T-helper 2 cell treated with Interferon-gamma antibody and Interleukin-4, amounts not matched to agents 100 ng/mL and 5 ng/mL, for 36 hours (primary cell): ENCODE measurements at regions not wholly inside any gene's neighbourhood (a gene's known extent, or its start where the extent isn't known, plus 50 kb on each side); places are given as distances from the start of the nearest gene placed in this dataset.
"Not testable (repeated sequence)": the region's sequence is repeated elsewhere in the genome, so short reads cannot be mapped to it uniquely, and the experiment has no call there.

ENCODE experiments used
- intact Hi-C: fragments of 100-400 bp; cut with micrococcal nuclease; formaldehyde crosslinking; loops from one replicate; pipeline ENCODE4 v1.15.1; 2023

GRCh38 chr15:46917721-46918252 lies 799.5 kb upstream of the SEMA6D start:
- intact Hi-C loops = no loop called here

DNA sequence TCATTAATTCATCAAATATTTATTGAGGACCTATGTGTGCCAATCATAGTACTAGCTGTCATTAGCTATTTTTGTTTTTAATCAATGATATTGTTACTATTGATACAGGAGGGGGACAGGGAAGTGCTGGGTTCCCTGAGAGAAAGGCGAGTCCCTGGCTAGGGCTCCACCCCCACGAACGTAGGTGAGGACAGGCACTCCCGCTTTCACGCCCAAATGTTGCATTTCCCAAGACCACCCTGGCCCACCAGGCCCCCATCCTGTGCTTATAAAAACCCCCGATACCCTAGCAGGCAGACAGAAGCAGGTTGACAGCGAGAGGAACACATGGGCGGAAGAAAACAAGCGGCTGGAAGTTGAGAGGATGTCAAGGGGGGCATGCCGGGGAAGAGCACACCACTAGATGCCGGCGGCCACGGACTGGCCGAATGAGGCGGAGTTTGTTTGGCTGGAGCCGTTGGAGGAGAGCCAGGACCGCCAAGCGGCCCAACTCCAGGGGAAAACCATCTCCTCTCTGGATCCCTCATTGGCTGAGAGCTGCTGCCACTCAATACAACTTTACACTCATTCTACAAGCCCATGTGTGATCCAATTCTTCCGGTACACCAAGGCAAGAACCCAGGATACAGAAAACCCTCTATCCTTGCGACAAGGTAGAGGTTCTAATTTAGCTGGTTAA lies 798.7 kb upstream of the SEMA6D start:
- intact Hi-C loops = no loop called here

GRCh38 chr15:46921891-46922290 lies 795.4 kb upstream of the SEMA6D start:
- intact Hi-C loops = no loop called here

DNA sequence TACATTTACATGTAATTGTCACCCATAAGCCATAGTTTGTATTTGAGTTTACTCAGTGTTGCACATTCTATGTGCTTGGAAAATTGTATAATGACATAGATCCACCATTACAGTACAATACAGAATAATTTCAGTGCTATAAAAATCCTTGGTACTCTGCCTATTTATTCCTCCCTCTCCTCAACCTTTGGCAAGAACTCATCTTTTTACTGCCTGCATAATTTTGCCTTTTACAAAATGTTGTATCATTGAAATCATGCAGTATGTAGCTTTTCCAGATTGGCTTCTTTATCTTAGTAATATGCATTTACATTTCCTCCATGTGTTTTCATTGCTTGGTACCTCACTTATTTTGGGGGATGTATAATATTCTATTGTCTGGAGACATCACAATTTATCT lies 786.9 kb upstream of the SEMA6D start:
- intact Hi-C loops = no loop called here

GRCh38 chr15:46933332-46933731 lies 784.0 kb upstream of the SEMA6D start:
- intact Hi-C loops = no loop called here

GRCh38 chr15:46934851-46935250 lies 782.5 kb upstream of the SEMA6D start:
- intact Hi-C loops = no loop called here

GRCh38 chr15:46938169-46938568 lies 779.1 kb upstream of the SEMA6D start:
- intact Hi-C loops = no loop called here

DNA sequence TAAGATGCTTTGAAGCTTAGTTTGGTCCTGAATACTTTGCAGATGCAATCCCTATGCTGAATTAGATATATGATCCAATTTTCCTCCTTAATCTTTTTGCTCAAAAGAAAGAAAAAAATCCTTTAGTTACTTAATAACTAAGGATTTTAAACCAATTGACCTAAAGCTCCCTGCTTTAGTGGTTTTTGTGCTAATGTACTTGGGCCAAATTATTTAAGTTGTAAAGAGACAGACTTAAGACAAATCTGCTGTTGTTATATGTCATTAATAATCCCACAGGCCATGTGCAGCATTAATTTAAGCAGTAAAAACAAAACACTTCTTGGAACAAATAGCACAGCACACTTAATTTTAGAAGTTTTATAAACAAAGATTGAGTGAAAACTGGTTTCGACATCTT lies 776.1 kb upstream of the SEMA6D start:
- intact Hi-C loops = no loop called here

- intact Hi-C loops = no loop called here
Measured at GRCh38 chr15:46946953-46947352, 770.4 kb upstream of the SEMA6D start.

- intact Hi-C loops = no loop called here
Measured at GRCh38 chr15:46955576-46955975, 761.7 kb upstream of the SEMA6D start.

GRCh38 chr15:46956456-46956855 lies 760.8 kb upstream of the SEMA6D start:
- intact Hi-C loops = no loop called here

GRCh38 chr15:46956881-46957280 lies 760.4 kb upstream of the SEMA6D start:
- intact Hi-C loops = no loop called here

GRCh38 chr15:46960581-46960980 lies 756.7 kb upstream of the SEMA6D start:
- intact Hi-C loops = no loop called here

DNA sequence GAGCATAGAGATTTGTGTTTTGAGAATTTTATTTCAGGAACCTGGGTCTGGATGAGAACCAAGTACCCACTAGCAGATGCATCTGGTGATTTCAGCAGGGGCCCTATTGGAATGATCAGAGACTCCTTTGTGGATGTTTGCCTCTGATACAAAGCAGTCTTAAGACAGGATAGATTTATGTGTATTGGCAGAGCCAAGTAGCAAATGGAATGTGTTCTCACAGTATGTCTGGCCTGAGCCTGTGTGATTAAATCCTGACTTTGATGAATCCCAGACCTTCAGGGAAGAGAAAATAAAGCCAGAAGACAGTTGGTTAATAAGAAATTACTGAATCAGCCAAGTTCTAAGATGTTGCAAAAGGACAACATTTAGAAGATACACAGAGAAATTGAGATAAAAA lies 755.5 kb upstream of the SEMA6D start:
- intact Hi-C loops = no loop called here

DNA sequence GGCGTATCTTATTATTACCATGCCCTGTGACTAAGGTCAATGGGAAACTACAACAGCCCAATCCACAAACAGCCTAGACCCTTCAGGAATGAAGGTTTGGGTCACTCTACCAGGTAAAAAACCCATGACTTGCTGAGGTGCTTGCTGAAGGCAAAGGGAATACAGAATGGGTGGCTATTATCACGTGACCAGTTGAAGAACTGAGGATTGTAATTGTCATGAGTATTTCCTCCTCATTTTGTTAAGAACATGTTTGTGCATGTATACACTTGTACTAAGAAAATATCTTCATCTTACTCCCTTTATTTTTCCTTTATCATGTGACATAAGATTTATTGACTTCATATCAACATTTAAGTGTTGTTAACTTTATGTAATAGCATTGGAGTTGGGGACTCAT lies 729.2 kb upstream of the SEMA6D start:
- intact Hi-C loops = not testable (repeated sequence)

DNA sequence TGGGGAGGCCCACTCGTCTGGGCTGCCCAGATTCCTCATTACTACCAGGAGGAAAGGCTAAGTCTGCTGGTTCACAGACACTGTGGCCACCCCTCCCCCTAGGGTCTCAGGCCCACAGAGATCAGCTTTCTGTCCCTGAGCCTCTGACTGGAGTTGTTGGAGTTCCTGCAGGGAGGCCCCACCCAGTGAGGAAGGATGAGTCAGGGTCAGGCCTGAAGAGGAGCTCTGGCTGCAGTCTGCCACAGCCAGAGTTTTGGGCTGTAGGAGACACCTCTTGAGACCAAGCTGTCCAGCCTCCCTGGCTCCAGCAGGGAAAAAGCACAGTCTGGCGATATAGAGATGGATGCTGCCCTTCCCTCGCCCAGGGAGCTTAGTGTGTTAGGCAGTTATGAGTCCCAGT lies 720.9 kb upstream of the SEMA6D start:
- intact Hi-C loops = no loop called here

DNA sequence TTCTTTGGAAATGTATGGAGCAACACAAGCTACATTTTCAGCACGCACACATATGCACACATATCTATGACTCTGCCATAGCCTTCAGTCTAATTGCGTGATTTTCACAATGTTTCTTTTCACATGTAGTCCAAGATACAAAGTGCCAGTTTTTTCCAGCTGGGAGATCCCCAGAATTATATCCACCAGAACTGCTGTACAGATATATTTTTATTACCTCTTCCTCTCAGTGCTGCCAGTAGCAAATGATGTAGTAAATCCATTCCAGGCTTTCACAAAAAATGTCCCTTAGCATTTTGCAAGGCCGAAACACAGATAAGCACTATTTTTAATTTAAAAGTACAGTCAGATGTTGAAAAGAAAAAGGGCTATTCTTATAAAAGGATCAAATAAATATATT lies 719.8 kb upstream of the SEMA6D start:
- intact Hi-C loops = no loop called here

DNA sequence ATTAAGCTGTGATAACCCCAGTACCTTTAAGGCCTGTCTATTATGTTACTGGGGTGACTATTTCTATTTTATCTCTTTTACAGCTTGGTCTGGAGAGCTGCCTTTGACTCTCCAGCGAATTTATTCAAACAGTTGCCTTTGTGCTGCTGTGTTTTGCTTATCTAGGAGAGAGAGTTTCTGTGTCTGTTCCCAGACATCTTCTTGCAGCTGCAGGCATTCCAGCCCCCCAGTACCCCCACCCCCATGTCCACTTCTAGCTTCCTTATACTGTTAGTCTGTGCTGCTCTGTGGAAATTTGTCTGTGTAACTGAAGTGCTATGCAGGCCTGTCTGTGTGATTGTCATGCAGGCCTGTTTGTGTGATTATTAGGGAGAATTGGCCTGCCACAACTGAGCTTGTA lies 713.7 kb upstream of the SEMA6D start:
- intact Hi-C loops = no loop called here

DNA sequence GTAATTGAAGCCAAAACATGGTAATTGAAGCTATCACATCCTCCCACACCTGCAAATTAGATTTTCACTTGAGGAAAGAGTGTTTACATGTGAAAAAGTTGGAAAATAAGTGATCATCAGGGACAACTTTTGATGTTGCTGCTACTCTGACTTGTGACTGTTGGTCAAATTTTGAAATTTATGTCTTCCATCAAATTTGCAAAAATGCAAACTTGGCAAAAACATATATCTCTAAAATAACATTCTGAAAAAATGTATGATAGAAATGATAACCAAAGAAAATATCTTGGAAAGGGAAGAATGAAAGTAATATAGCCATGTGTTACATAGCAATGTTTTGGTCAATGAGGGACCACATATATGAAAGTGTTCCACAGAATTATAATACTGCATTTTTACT lies 703.9 kb upstream of the SEMA6D start:
- intact Hi-C loops = no loop called here

DNA sequence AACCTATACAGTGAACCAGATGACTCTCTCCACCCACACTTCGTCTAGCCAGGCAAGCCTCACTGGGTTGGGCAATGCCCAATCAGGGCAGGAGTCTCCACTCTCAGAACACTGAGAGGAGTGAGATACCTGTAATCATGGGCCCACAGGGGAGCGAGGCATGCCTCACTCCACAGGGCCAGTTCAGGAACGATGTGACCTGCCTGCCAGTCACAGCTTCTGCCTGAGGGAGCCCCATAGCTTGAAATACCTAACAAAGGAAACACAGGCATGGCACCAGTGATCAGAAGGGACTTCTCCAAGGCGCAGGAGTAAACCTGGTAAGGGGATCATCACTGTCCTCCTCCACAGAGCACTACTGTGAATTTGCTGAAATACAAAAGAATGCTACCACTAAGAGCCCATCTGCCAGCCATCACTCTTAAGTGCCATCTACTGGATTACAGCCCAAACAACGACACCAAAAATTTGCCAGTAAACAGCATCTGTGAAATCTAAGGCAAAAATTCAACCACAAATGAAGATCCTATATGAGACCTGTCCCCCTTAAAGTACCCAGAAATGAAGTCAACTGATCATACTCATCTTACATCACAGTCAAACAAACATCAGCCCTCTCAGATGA lies 689.9 kb upstream of the SEMA6D start:
- intact Hi-C loops = no loop called here

- intact Hi-C loops = no loop called here
Measured at GRCh38 chr15:47035475-47036406, 681.6 kb upstream of the SEMA6D start.

DNA sequence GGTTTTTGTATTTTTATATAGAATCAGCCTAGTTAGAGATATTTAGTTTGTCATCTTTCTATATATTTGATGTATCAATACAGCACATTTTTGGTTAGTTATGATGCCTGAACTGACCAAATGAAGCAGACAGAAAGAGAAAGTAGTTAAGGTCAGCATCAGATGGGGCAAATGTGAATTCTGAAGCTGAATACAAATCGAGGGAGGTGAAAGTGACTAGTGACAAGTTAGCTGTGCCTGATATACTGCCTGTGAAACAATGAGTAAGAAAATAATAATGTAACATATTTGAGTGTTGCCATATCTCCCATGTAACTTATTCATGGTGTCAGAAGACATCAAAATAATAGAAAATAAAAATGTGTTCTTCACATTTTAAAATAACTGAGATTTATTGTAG lies 680.3 kb upstream of the SEMA6D start:
- intact Hi-C loops = no loop called here
